GM18505 (cell line): ENCODE measurements at regions not wholly inside any gene's neighbourhood (a gene's known extent, or its start where the extent isn't known, plus 50 kb on each side); places are given as distances from the start of the nearest gene placed in this dataset.
A peak's percentile ranks its signal among the peaks of the same experiment; 100 is the strongest.
"Not testable (repeated sequence)": the region's sequence is repeated elsewhere in the genome, so short reads cannot be mapped to it uniquely, and the experiment has no call there.

Source experiments
- ATAC-seq: cut with Tn5 transposase; IDR thresholded peaks from one replicate; pipeline ENCODE4 v1.9.1; 2021; ENCODE audit not compliant: unreplicated experiment
- POLR2A ChIP-seq: IDR thresholded peaks from 4 replicates; pipeline ENCODE4 v1.6.1; 2011; ENCODE audit warnings: borderline replicate concordance; ENCODE audit not compliant: insufficient read depth, insufficient read length; ENCODE audit errors: extremely low read depth

GRCh38 chr13:97544031-97544765, 110.2 kb downstream of the RAP2A start:
- no peak for ATAC-seq
- TF ChIP-seq POLR2A = no peak

DNA sequence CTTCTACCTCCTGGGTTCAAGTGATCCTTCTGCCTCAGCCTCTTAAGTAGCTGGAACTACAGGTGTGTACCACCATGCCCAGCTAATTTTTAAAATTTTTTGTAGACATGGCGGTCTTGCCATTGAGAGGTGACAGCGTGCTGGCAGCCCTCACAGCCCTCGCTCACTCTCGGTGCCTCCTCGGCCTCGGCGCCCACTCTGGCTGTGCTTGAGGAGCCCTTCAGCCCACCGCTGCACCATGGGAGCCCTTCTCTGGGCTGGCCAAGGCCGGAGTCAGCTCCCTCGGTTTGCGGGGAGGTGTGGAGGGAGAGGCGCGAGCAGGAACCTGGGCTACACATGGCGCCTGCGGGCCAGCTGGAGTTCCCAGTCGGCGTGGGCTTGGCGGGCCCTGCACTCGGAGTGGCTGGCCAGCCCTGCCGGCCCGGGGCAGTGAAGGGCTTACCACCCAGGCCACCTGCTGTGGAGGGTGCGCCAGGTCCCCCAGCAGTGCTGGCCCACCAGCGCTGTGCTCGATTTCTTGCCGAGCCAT, 111.1 kb downstream of the RAP2A start:
- ATAC-seq = not testable (repeated sequence)

- no peak for TF ChIP-seq POLR2A
- ATAC-seq = peak; percentile 52
Measured at GRCh38 chr13:97548138-97548537, 114.2 kb downstream of the RAP2A start.

DNA sequence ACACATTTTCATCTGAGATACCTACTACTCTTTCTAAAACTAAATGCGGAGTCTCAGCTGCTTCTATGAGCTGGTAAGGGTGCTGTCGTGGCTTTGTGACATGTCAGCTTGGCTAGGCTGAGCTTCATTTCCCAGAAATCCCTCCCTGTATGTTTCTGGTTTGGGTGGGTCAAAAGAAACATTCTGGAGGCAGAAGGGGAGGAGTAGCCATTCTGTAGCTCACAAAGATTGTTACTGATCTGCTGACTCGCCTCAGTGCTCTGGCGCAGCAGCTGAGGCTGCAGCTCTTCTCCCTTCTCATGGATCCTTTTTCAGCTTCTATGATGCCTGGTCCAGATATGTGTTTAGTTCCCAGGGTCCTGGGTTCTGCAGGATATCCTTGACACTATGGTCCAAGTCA, 114.7 kb downstream of the RAP2A start:
- TF ChIP-seq POLR2A = no peak
- ATAC-seq = no peak

- TF ChIP-seq POLR2A = no peak
- no peak for ATAC-seq
Measured at GRCh38 chr13:97549201-97549600, 115.2 kb downstream of the RAP2A start.

- TF ChIP-seq POLR2A = no peak
Measured at GRCh38 chr13:97554496-97554895, 120.5 kb downstream of the RAP2A start.

GRCh38 chr13:97555034-97555433, 121.1 kb downstream of the RAP2A start:
- no peak for ATAC-seq
- no peak for TF ChIP-seq POLR2A

More at GRCh38 chr13:97554496-97554895, 120.5 kb downstream of the RAP2A start:
- no peak for ATAC-seq

- TF ChIP-seq POLR2A = no peak
- no peak for ATAC-seq
Measured at GRCh38 chr13:97559030-97559429, 125.1 kb downstream of the RAP2A start.

- TF ChIP-seq POLR2A = no peak
- ATAC-seq = no peak
Measured at GRCh38 chr13:97559981-97560380, 126.0 kb downstream of the RAP2A start.

DNA sequence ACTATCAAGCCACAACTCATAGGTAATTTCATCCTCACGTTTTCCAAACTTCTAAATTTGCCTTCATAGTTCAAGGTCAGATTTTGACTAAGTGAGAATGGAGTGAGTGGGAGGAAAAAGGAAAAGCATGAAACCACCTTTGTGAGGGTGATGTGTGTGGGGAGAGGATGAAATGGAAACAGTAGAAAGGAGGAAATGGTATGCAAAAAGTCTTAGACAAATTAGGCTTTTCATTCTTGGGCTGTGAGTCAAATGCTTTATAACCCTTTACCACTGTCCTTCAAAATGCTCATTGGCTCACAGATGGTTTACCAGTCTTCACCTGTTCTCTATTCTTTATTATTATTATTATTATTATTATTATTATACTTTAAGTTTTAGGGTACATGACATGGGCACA, 127.2 kb downstream of the RAP2A start:
- TF ChIP-seq POLR2A = no peak
- no peak for ATAC-seq

DNA sequence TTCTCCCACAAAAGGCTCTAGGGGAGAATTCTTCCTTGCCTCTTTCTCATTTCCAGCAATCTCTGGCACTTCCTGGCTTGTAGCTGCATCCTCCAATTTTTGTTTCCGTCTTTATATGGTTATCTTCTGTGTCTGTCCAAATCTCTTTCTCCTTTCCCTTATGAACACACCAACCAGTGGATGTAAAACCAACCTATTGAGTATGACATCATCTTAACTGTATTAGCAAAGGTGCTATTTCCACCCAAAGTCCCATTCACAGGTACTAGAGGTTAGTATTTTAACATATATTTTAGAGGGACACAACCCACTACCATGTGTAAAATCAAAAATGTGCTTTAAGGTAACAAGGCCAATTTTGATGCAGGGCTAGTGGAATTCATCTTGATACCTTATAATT, 129.0 kb downstream of the RAP2A start:
- TF ChIP-seq POLR2A = no peak
- ATAC-seq = no peak

DNA sequence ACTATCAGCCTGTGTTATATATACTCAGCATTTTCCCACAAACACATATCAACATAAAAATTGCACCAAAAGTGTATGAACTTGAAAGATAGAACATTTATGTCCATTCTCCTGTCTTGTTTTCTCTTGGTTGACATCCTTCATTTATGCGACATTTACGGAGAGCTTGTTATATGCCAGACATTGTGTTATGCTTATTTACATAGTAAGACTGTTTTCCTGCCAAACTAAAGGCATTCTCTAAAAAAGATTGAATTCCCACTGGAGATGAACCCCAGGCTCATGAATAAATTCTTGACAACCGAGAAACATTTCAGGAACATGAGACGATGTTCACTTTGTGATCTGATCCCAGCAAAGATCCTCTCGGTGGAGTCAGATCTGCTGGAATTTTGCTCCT, 131.0 kb downstream of the RAP2A start:
- TF ChIP-seq POLR2A = no peak
- ATAC-seq = no peak

DNA sequence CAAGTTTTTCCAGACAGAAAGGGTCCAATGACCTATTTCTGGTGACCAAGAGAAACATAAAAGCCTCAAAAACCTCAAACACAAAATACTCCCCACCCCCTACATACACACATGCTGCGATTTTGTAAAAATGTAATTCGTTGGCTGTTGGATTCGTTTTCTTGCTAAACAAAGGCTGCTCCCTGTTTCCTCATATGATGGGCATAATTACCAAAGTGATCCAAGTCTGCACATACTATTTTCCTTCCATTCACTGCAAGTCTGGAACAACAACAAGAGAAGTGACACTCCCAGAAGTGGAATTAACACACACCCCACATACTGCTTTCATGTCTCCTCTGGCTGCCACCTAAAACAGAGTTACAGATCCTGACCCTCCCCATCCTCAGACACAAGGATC, 131.9 kb downstream of the RAP2A start:
- no peak for ATAC-seq
- no peak for TF ChIP-seq POLR2A

DNA sequence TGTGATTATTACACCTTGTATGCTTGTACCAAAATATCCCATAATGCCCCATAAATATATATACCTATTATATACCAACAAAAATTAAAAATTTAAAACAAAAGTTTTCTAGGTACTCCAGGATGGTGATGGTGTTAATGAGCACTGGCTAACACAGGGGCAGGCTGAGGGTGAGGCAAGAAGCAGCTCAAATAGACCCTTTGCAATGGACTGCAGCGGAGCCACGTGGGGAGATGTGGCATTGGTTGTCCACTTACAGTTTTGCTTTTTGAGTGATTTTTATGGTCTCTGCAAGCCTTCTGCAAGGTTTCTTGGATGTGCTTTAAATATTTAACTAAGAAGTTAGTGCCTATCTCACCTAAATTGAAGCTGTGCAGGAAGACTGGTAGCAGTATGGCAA, 132.9 kb downstream of the RAP2A start:
- ATAC-seq = no peak
- no peak for TF ChIP-seq POLR2A
